ENCODE measurements at regions not wholly inside any gene's neighbourhood (a gene's known extent, or its start where the extent isn't known, plus 50 kb on each side); places are given as distances from the start of the nearest gene placed in this dataset.

- Histone ChIP-seq H3K79me1 (ENCODE audit: insufficient read depth, low read depth, low read length, poor library complexity, severe bottlenecking) (no peaks in the 10 kb centered on the region), H2BK120ac (ENCODE audit: low read depth, low read length, poor library complexity, severe bottlenecking) (no peak overlapping the region), H3K4ac (ENCODE audit: low read depth, low read length) (no peak overlapping the region), H2AFZ (ENCODE audit: low read length) (no peak overlapping the region), H2BK20ac (ENCODE audit: low read depth, low read length, poor library complexity, severe bottlenecking) (no peak overlapping the region), H3K27me3 (ENCODE audit: insufficient read depth, low read length) (no peaks in the 10 kb centered on the region), H3K56ac (ENCODE audit: insufficient read length, low read depth, low read length) (no peak overlapping the region), H4K91ac (ENCODE audit: insufficient read length, low read depth, low read length) (no peak overlapping the region), H3T11ph (ENCODE audit: low read length) (no peak overlapping the region), H2BK5ac (ENCODE audit: insufficient read length, low read length) (no peak overlapping the region), H2BK15ac (ENCODE audit: low read depth, low read length) (no peak overlapping the region), H3K9me3 (ENCODE audit: control insufficient read depth, low read depth, low read length) (no peaks in the 10 kb centered on the region), H3K27ac (ENCODE audit: insufficient read length, low read depth, low read length) (no peak overlapping the region), H2BK12ac (ENCODE audit: insufficient read length, low read depth, low read length) (no peak overlapping the region), H4K8ac (replicated peaks; ENCODE audit: insufficient read length, low read depth, low read length) (no peak overlapping the region), H3K18ac (ENCODE audit: insufficient read length, low read depth, low read length) (no peak overlapping the region), H3K9ac (ENCODE audit: extremely low read depth, insufficient read length, low read length) (no peak overlapping the region), H3K23ac (ENCODE audit: insufficient read length, low read depth, low read length) (no peak overlapping the region), H2AK5ac (ENCODE audit: insufficient read length, low read length) (no peak overlapping the region), H4K20me1 (ENCODE audit: control insufficient read depth, insufficient read depth, insufficient read length) (no peaks in the 10 kb centered on the region), H3K79me2 (ENCODE audit: insufficient read depth, low read length) (no peaks in the 10 kb centered on the region), H3K23me2 (ENCODE audit: insufficient read length, low read depth, low read length, poor library complexity, severe bottlenecking) (no peaks in the 10 kb centered on the region), H3K4me1 (ENCODE audit: insufficient read depth, low read length) (peaks cover 2% of the 10 kb centered on the region; the same call in 1 of the 2 replicates), H3K14ac (ENCODE audit: insufficient read depth, low read length) (no peak overlapping the region), H3K4me2 (ENCODE audit: insufficient read depth, insufficient read length, low read length) (no peak overlapping the region), H4K5ac (ENCODE audit: insufficient read length, low read depth, low read length) (no peak overlapping the region)
- Mint-ChIP-seq H3K9me3 (no peaks in the 10 kb centered on the region), H3K36me3 (ENCODE audit: insufficient read depth in 1 of 3, low read depth in 3 of 3) (no peaks in the 10 kb centered on the region), H3K27me3 (ENCODE audit: low read depth) (peaks cover 2% of the 10 kb centered on the region; the same call in 1 of the 2 replicates), H3K27ac (no peak overlapping the region), H3K4me1 (peaks cover 18 to 20% of the 10 kb centered on the region in 2 experiments), H3K4me3 (no peak overlapping the region)
- no peak for TF ChIP-seq CTCF (conservative IDR thresholded peaks at IDR 0.05)
- no peak for DNase-seq
- no CpG with 5 or more reads among the region's 7 CpGs for WGBS (ENCODE audit: extremely low coverage, insufficient read length, low lambda C conversion rate)
Observed at GRCh38 chr2:223542501-223542900, 59.7 kb downstream of the SCG2 start.

All from H9 (cell line).